NK-92 treated with Interleukin-12 subunit alpha and Interleukin-12 subunit beta, amount 100 ng/mL, for 24 hours (cell line): ENCODE measurements at regions not wholly inside any gene's neighbourhood (a gene's known extent, or its start where the extent isn't known, plus 50 kb on each side); places are given as distances from the start of the nearest gene placed in this dataset.
"Not testable (repeated sequence)": the region's sequence is repeated elsewhere in the genome, so short reads cannot be mapped to it uniquely, and the experiment has no call there.

Source experiments
- DNase-seq: peaks from one replicate; lab custom pipeline; 2025; lab: John Stamatoyannopoulos, UW

DNA sequence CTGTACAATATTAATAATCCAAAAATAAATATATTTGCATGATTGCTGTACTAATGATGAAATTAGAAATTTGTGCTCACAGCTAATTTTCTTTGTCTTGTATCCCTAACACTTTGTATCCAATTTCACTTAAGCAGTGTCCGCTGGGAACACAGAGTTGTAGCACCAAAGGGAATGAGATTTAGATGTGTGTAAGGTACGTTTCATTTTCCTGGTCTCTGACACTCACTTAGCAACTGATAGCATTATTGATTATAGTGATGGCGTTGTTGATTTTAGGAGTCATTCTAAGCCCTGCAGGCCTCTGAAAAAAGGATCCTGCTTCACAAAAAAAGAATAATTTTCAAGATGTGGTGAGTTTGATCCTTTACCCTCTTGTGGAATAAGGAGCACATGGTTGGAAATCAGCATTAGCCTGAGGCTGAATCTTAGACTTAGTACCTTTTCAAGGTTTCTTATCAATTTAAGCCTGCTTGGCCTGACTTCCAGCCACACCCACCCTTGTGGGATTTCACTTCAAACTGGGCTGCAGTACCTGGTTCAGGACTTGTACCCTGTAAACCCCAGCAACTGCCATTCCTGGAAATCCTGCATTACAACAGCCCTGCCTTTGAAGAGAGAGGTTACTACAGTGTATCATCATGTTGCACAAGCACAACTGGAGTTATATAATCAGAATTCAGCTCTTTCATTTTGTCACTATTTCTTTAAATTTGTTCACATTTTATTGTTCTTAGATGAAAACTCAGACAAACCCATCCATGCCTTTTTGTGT is 116.2 kb downstream of the RND3 start:
- DNase-seq: no peak

DNA sequence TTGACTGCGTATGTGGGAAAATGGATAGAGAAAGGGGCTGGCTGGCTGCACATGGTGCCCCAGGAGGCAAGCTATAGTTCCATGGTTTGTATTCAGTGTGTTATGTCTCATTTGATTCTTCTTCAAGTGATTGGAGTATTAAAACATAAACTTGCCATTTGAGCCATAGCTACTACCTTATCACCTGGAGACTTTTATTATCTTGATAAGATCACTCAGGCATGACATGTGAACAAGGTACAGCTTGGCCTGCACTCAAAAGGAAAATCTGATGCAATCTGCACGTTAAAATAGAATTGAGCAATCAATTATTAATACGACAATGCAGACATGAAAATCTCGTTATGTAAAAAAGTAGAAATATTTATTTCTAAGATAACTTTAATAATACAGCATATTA is 116.9 kb downstream of the RND3 start:
- no peak for DNase-seq

DNA sequence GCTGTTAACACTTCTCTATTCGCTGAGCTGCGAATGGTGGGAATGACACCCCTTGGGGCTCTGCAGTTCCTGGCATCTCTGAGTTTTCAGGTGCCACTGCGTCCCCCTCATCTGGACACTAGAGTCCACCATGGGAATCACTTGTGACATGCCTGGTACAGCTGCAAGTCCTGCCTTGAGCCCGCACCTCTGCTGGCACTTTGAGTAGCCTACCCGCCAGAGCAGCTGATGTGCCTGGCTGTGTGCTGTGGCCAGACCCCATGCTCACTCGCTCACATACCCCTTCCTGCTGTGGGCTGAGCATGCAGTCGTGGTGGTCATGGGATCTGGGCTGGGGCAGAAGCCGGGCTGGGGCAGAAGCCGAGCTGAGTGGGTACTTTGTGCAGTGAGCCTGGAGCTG is 117.6 kb downstream of the RND3 start:
- no peak for DNase-seq

DNA sequence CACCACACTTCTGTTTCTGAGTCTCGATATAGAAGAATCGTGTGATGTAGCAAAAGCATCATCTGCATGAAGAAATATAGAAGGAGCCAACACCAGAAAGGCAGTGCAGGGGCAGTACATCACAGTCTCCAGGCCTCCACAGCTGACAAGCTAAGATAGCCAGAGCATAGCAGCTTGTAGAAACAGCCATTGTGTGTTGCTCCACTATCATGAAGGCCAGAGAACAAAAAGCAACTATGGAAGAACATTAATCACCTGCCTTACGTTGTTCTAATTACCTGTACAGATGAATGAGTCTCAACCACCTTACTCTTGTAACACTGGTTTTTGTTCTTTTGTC is 129.0 kb downstream of the RND3 start:
- DNase-seq: no peak

DNA sequence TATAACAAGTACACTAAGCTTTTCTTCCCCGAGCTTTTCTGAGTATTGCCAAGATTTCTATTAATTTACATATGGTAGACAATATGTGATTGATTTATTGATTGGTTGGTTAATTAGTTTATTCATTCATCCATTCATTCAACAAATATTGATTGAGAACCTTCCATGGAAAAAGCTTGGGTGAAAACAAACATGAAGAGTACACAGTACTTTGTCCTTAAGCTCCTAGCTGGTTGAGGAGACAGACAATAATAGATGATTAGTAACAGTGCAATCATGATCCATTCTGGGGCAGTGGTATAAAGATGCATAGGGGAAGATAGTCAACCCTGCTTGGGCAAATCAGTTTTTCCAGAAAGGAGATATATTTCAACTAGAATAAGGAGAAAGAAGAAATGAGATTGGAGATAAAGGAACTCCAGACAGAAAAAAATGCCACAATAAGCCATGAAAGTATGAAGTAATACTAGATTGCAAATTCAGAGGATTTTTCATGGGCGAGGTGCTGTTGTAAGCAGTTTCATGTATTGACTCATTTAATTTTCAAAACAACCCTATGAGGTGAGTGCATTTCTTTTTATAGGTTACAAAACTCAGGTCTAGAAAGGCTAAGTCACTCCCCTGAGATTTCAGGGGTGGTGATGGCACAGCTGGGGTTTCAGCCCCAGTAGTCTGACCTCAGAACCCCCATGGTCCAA is 129.5 kb downstream of the RND3 start:
- DNase-seq: no peak

DNA sequence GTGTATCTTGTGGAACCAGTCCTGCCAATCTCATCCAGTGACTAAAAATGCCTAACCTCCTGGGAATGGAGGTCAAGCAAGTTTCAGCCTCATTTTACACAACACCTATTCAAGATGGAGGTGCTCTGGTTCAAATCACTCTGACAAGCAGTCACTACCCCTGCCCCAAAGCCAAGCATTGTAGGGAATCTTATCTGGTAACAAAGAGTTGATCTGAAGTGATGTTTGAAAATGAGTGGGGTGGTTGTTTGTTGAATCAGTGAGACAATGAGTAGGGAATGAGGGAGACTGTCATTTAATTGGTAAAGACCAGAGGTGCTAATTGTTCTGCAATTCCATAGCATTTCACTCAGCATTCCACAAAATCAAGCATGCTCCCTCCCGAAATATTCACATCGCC is 132.0 kb downstream of the RND3 start:
- no peak for DNase-seq

DNA sequence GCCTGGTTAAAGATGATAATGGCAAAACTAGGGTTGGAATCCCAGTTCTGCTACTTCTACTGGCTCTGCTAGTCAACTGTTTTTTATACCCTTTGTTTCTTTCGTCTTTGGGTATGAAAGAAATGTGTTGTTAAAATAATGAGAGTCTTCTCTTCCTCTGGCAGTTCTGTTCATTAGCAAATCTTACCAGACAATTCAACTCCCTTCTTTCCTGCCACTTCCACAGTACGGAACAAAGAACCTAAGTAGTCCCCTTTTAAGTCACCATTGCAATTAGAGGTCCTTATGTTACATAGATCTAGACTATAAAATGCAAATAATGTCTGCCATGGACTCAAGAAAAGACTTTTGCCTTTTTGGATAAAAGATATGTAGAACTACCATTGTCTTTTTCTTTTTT is 134.1 kb downstream of the RND3 start:
- no peak for DNase-seq

DNA sequence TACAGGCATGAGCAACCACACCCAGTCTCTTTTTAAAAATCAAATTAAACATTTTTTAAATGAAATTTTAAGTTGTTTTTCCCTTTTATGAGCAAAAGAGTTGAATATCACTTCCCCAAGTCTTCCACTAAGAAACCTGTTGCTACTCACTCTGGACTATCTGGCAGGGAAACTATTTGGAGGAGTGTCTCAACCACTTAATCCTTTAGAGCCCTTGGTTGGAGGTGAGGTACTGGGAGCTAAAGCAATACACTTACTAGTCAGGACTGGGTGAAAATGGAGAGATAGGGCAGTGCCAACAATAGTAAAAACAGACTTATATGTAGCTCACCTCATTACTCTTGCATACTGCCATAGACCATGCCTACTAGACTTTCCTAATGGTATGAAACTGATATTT is 135.5 kb downstream of the RND3 start:
- no peak for DNase-seq

DNA sequence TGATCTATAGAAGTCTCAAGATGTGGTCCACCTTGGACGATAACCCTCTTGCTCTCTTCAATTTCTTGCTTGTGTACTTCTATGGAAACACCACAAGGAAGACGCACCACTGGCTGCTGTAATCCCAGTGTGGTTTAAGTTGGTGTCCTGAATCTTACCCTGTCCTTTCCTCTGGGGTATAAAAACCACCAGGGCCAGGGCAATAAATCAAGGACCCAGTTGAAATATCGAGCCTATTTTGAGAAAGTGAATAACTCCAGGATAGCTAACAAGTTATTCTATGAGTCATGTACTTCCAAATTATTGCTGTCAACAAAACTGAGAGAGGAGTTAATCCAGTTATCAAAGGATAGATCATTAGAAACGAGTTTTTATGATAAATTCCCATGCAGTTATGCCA is 137.0 kb downstream of the RND3 start:
- no peak for DNase-seq

DNA sequence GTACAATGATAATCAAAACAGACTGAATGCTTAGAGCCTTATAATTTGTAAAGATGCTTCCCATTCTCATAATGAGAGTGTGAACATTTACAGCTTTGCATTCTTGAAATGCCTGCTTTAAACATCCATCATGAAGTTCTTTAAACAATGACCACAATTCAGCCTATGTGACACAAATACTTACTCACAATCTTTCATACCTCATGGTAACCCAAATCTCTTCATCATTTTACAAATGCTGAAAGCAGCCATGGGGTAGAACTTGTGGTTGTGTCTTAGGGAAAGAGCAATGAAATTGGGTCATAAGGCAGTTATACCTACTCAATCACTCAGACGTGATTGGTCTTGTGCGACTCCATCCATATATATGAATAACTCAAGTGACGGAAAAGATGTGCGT is 140.7 kb downstream of the RND3 start:
- no peak for DNase-seq

DNA sequence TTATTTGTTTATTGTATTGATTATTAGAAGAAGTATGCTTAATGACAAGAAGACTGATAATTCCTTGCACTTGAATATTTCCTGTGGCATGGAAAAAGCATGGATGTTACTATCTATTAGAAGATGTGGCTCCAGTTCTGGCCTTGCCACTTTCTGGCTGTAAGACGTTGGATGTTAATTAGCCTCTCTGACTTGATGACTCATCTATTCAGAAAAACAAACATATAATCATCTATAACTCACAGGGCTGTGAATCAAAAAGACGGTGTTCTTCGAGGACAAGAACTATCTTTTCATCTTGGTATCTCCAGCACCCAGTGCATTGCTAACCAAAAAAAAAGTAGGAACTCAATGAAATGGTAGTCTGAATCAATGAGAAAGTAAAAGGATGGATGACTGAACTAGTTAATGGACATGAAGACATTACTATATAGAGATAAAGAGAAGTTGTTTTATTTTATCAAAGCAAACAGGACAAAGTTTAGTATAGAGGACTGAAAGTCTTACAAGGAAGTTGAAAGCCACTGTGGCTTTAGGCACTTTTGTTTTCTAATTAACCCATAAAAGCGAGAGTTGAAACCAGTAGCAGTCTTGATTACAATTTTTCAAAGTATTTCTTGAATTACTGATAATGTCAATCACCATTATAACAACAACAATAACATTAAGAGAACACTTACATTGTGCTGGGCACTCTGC is 145.3 kb downstream of the RND3 start:
- no peak for DNase-seq

DNA sequence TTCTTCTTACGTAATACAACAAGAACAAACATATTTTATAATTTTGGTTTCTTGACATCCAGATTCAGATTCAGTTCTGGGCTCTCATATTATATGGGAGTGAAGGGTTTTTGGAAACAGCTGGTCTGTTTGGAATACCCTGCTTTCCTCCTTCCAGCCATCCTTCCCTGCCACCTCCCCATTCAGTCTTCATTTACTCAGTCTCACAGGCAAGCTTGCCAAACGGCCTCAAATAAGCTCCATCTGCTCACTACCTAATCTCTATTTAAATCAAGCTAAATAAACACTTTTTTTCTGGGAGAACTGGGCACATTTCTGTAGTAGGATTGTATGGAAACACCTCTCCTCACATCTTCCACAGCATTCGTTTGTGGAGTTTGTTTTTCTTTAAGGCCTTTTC is 147.5 kb downstream of the RND3 start:
- DNase-seq: no peak

DNA sequence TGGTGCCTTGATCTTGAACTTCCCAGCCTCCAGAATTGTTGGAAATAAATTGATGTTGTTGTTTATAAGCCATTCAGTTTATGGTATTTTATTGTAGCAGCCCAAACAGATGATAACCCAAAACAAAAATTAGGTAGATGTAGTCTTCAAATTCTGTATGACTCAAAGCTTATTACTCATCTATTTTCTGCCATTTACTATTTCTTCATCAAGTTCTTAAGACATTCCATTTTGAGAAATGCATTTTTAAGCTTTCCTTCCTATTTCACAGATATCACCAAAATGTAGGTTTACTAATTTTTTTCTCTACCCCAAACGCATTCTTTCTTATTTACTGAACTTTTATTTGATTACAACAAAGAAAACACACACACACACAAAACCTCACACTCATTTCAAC is 148.2 kb downstream of the RND3 start:
- no peak for DNase-seq

DNA sequence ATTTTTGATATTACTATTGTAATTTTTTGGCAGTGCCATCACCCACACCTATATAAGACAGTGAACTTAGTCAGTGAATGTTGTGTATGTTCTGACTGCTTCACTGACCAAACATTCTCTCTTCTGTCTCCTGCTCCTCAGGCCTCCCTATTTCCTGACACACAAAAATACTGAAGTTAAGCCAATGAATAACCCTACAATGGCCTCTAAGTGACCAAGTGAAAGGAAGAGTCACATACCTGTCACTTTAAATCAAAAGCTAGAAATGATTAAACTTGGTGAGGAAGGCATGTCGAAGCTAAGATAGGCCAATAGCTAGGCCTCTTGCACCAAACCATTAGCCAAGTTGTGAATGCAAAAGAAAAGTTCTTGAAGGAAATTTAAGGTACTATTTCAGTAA is 151.9 kb downstream of the RND3 start:
- no peak for DNase-seq

DNA sequence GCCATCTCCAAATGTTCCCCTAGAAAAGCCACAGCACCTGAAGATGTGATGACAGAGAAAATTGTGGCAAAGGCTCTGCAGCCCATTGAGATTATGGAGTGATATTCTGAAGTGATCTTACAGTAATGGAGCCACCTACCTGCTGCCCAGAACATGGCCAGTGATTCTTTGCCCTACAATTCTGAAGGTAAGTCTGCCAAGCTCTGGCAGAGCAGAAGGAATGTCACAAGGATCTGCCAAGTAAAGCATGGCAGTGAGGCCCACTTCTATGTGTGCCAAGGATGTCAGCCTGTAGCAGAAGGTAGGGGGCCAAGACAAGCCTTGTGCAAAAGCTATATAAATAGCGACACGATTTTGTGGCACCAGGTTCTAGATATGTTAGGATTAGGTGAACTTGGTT is 155.1 kb downstream of the RND3 start:
- no peak for DNase-seq

DNA sequence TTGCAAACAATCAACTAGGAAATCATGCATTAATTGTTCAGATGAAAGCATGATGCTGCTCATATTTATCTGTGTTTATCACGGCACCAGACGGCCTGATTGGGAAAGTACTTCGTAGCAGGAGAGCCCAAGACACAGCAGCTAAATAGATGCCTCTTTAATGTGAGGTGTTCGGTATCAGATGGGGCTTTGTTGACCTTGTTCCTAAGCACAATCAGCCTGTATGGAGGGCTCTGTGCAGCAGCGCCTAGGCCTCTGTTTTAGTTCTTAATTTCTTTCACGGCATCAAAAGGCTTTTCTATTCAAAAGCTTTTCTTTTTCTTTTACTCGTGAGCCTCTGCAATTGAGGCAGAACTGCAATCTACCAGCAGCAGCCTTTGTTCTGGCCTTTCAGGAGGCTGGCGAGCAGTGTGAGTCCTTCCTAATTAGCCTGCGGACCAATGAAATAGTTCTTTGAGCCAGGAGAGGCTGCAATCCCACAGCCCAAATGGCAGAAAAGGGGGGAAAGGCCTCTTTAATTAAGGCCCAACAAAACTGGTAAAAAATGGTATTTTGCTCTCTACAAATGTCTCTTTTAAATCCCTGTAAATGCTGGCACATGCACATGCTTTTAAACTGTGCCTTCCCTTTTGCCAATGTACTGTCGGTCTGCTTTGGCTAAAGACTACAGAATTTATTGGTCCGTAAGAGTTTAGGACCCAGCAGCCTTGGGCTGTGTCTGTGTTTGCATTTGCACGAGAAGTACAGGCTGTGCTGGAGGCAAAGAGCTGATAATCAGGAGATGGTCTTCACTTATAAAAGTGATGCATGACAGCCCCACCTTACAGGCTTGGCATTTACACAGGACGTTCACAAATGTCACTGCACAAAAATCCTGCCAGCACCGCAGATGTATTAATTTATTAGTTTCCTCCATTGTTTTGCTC is 159.6 kb downstream of the RND3 start:
- no peak for DNase-seq

DNA sequence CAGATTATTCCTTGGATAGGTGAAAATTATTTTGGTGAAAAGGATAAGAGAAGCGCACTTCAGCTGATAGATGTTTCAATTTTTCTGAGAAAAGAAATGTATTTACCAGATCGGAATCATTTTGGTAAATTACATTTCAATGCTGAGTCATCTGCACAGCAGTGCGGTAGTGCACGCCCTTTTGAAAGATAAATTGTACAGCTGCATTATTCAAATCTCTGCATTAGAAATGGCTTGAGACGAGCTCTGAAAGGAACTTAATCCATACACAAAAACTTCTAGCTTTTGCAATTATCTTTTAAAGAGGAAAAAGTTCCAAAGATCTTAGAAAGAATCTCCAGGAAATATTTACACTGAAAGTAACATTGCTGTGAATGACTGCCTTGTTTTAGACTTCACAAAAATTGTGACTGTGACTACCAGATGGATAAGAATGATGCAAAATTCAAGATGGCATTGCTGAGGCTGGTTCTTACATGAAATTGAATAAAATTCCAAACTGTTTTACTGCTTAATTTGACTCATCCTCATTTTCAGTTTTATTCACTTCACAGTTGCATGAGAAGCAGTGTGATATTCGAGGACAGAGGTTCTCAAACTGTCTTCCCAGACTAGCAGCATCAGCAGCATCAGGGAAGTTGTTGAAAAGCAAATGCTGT is 161.7 kb downstream of the RND3 start:
- no peak for DNase-seq

DNA sequence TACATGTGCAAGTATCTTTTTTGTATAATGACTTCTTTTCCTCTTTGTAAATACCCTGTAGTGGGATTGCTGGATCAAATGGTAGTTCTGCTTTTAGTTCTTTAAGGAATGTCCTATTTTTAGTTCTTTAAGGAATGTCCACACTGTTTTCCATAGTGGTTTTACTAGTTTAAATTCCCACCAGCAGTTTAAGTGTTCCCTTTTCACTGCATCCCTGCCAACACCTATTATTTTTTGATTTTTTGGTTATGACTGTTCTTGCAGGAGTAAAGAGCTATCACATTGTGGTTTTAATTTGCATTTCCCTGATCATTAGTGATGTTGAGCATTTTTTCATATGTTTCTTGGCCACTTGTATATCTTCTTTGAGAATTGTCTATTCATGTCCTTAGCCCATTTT is 164.4 kb downstream of the RND3 start:
- not testable (repeated sequence) for DNase-seq

DNA sequence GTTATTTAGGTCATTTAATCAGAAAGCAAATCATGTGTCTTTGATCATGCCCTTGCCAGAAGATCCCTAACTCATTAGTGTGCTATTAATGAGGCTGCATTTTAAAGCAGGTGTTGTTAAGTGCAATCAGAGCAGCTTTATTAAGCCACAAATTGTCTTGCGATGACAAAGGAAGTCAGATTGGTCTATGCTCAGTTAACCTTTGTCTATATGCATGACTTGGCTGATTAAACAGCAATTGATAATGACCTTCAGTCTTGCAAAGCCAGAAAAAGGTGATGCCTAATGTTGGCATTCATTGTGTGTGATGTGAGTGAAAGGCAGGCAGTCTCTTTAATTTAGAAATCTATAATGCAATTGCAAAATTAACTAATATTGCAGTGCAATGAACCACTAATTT is 166.9 kb downstream of the RND3 start:
- no peak for DNase-seq

DNA sequence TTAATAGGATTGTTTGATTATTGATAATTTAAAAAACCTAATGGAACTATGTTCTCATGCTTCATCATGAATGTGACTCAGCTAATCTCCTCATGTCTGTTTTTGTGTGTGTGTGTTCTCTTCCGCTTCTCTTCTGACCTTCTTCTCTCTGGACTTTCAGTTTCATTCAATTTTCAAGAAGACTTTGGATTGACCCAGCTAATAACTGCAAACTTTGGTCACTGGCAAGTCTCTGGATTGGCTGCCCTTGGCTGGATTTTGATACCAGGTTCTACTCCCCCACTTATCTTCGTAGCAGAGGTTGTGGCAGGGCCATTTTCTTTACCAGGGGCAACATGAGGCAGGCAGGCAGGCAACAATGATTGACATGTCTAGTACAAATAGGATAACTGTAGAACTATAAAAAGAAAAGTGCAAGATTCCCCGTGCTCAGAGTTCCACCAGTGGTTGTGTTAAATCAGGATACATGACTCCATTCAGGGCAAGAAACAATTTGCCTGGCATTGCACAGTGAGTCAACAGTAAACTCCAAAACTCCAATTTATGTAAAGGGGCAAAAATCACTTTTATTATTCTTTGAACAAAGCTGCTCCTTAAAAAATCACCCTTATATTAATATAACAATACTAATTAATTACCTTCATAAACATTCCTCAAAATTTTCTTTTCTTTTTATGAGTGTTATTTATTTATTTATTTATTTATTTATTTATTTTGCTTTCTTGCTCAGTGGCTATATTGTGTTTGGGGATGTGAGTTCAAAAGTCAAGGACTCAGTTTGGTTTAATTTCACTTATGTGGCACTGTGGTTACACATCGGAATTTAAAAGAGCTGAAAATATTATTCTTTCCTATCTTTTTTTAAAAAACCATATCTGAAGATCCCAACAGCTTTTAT is 167.6 kb downstream of the RND3 start:
- DNase-seq: no peak

DNA sequence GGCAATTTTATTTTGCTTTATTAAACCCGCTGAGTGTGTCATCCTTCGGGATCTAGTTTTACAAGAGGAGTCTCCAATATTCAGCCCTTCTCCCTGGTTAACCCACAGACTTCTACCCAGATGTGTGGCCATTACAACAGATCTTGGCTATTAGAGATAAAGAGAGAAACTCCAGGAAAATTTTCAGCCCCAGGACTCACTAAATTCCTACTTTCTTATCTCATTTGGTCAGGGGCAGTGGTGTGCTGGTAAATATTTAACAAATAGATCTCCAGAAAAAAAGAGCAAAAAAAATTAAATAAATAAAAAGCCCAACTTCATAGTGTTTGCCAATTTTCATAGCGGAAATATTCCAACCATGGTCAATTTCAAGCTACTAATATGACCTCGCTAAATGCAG is 168.4 kb downstream of the RND3 start:
- DNase-seq: no peak
